H1 (cell line): ENCODE measurements at regions not wholly inside any gene's neighbourhood (a gene's known extent, or its start where the extent isn't known, plus 50 kb on each side); places are given as distances from the start of the nearest gene placed in this dataset.

ENCODE experiments used
- CTCF ChIA-PET: fragments of 300-600 bp; sonication (Branson Sonifier 250); formaldehyde crosslinking; loops from one replicate; lab custom pipeline; 2021; ENCODE audit not compliant: partially characterized antibody; lab: Charles Lee
- POLR2A ChIA-PET: fragments of 300-600 bp; sonication (Branson Sonifier 250); formaldehyde crosslinking; loops from one replicate; lab custom pipeline; 2021; ENCODE audit warnings: inconsistent platforms; ENCODE audit not compliant: partially characterized antibody; lab: Charles Lee
- DNase-seq, 2 experiments: peaks; one replicate each; pipeline versions ENCODE4 v3.0.0 to v3.0.0-alpha.2; 2010 to 2022; ENCODE audit warnings: low spot score in 2 of 2, low read depth in 1 of 2, mixed read lengths in 1 of 2
- FAIRE-seq: peaks from 2 replicates; lab custom pipeline; 2011; peaks lifted over from hg19 to GRCh38; lab: Jason Lieb, UNC
- H2AFZ ChIP-seq: 2 replicates; pipeline ENCODE4 v1.8.1; 2012; ENCODE audit warnings: low read length, inconsistent platforms
- H2AK5ac ChIP-seq: 2 replicates; pipeline ENCODE4 v1.6.1; 2013; ENCODE audit warnings: low read depth, low read length
- H2BK120ac ChIP-seq: replicated peaks from 2 replicates; pipeline ENCODE3; 2013; ENCODE audit warnings: low read depth, low read length, inconsistent platforms
- H2BK12ac ChIP-seq: 2 replicates; pipeline ENCODE4 v1.6.1; 2013; ENCODE audit warnings: low read depth, low read length
- H2BK15ac ChIP-seq: 2 replicates; pipeline ENCODE4 v1.6.1; 2013; ENCODE audit warnings: low read length
- H2BK20ac ChIP-seq: 2 replicates; pipeline ENCODE4 v1.6.1; 2013; ENCODE audit warnings: low read length
- H2BK5ac ChIP-seq: 2 replicates; pipeline ENCODE4 v1.6.1; 2013; ENCODE audit warnings: low read depth, low read length
- H3K14ac ChIP-seq: 2 replicates; pipeline ENCODE4 v1.6.1; 2013; ENCODE audit warnings: inconsistent platforms; ENCODE audit not compliant: insufficient read length
- H3K18ac ChIP-seq: 2 replicates; pipeline ENCODE4 v1.6.1; 2013; ENCODE audit warnings: low read length; ENCODE audit errors: extremely low read depth
- H3K23ac ChIP-seq: 2 replicates; pipeline ENCODE4 v1.6.1; 2013; ENCODE audit warnings: inconsistent platforms; ENCODE audit not compliant: insufficient read length
- H3K23me2 ChIP-seq: 2 replicates; pipeline ENCODE4 v1.6.1; 2013; ENCODE audit warnings: low read depth, low read length
- H3K27ac ChIP-seq: 2 replicates; pipeline ENCODE4 v1.6.1; 2011; ENCODE audit warnings: low read depth, low read length, inconsistent platforms
- H3K27me3 ChIP-seq, 4 experiments: replicated peaks in 1 of 4; 1 replicate in 1 of 4; 2 replicates in 3 of 4; pipeline versions ENCODE4 v1.6.1 to v1.8.1; 2011 to 2013; ENCODE audit warnings: low read length in 3 of 4, mild to moderate bottlenecking in 3 of 4, inconsistent platforms in 2 of 4, mixed read lengths in 2 of 4, moderate library complexity in 1 of 4; ENCODE audit not compliant: control insufficient read depth in 3 of 4, insufficient read depth in 3 of 4; ENCODE audit errors: extremely low read depth in 1 of 4
- H3K36me3 ChIP-seq, 4 experiments: 2 replicates each; pipeline versions ENCODE4 v1.6.1 to v1.8.1; 2011 to 2013; ENCODE audit warnings: mild to moderate bottlenecking in 4 of 4, low read length in 3 of 4, moderate library complexity in 2 of 4, control low read depth in 1 of 4, inconsistent platforms in 1 of 4; ENCODE audit not compliant: insufficient read depth in 4 of 4, control insufficient read depth in 2 of 4
- H3K4ac ChIP-seq: replicated peaks from 2 replicates; pipeline ENCODE3; 2013; ENCODE audit warnings: low read length, low read depth, mixed read lengths, inconsistent platforms; ENCODE audit not compliant: insufficient read length
- H3K4me1 ChIP-seq, 4 experiments: replicated peaks in 1 of 4; 1 replicate in 1 of 4; 2 replicates in 3 of 4; pipeline versions ENCODE4 v1.6.1 to v1.8.1; 2011 to 2013; ENCODE audit warnings: low read length in 3 of 4, inconsistent platforms in 2 of 4, mixed read lengths in 1 of 4; ENCODE audit not compliant: insufficient read depth in 4 of 4, control insufficient read depth in 3 of 4
- H3K4me2 ChIP-seq, 2 experiments: 2 replicates each; pipeline versions ENCODE4 v1.6.1 to v1.8.1; 2011 to 2013; ENCODE audit warnings: low read depth in 2 of 2, low read length in 2 of 2, control low read depth in 1 of 2, inconsistent platforms in 1 of 2, mild to moderate bottlenecking in 1 of 2; ENCODE audit not compliant: insufficient read depth in 1 of 2
- H3K4me3 ChIP-seq, 4 experiments: fragments of 200-600, 300-600 bp in 1 of 4; sonication (generic), shearing (Covaris generic), sonication (Bioruptor Twin) in 1 of 4; 2 replicates each; pipeline versions ENCODE4 v1.5.1 to v1.8.1; 2011 to 2016; ENCODE audit warnings: low read length in 4 of 4, low read depth in 3 of 4, control low read depth in 2 of 4, inconsistent platforms in 2 of 4, mild to moderate bottlenecking in 2 of 4, mixed read lengths in 1 of 4, moderate library complexity in 1 of 4; ENCODE audit not compliant: insufficient read depth in 2 of 4; ENCODE audit errors: extremely low read depth in 1 of 4
- H3K56ac ChIP-seq: replicated peaks from 2 replicates; pipeline ENCODE3; 2013; ENCODE audit warnings: low read depth, mild to moderate bottlenecking, mixed read lengths, low read length, inconsistent platforms; ENCODE audit not compliant: insufficient read length
- H3K79me1 ChIP-seq: 2 replicates; pipeline ENCODE4 v1.6.1; 2013; ENCODE audit warnings: low read depth, low read length, control low read depth
- H3K79me2 ChIP-seq, 2 experiments: 2 replicates each; pipeline versions ENCODE4 v1.6.1 to v1.8.1; 2012 to 2013; ENCODE audit warnings: low read length in 2 of 2, mild to moderate bottlenecking in 2 of 2, inconsistent platforms in 1 of 2; ENCODE audit not compliant: insufficient read depth in 2 of 2, control insufficient read depth in 1 of 2
- H3K9ac ChIP-seq, 4 experiments: replicated peaks in 1 of 4; 1 replicate in 1 of 4; 2 replicates in 3 of 4; pipeline versions ENCODE4 v1.6.1 to v1.8.1; 2011 to 2013; ENCODE audit warnings: low read depth in 3 of 4, low read length in 3 of 4, control low read depth in 2 of 4, mild to moderate bottlenecking in 2 of 4, moderate library complexity in 2 of 4, inconsistent platforms in 1 of 4; ENCODE audit errors: extremely low read depth in 1 of 4
- H3K9me3 ChIP-seq, 2 experiments: 2 replicates each; pipeline versions ENCODE4 v1.6.1 to v1.8.1; 2012 to 2013; ENCODE audit warnings: mild to moderate bottlenecking in 2 of 2, moderate library complexity in 2 of 2, control low read depth in 1 of 2, inconsistent platforms in 1 of 2, low read depth in 1 of 2, low read length in 1 of 2, mixed read lengths in 1 of 2; ENCODE audit not compliant: insufficient read depth in 2 of 2
- H4K20me1 ChIP-seq, 2 experiments: replicated peaks in 1 of 2; 2 replicates each; pipeline versions ENCODE3 to v1.8.1; 2011 to 2013; ENCODE audit warnings: inconsistent platforms in 2 of 2, low read length in 2 of 2, mild to moderate bottlenecking in 1 of 2; ENCODE audit not compliant: insufficient read depth in 2 of 2, control insufficient read depth in 1 of 2
- H4K5ac ChIP-seq: 2 replicates; pipeline ENCODE4 v1.6.1; 2013; ENCODE audit warnings: low read length, low read depth, mixed read lengths, inconsistent platforms; ENCODE audit not compliant: insufficient read length
- H4K8ac ChIP-seq: 2 replicates; pipeline ENCODE4 v1.8.0; 2013; ENCODE audit warnings: mild to moderate bottlenecking, moderate library complexity, low read length, inconsistent platforms; ENCODE audit not compliant: insufficient read depth; ENCODE audit errors: extremely low read depth
- H4K91ac ChIP-seq: replicated peaks from 2 replicates; pipeline ENCODE3; 2013; ENCODE audit warnings: low read length, mixed read lengths, inconsistent platforms; ENCODE audit not compliant: insufficient read length
- ATF3 ChIP-seq: IDR thresholded peaks from 2 replicates; pipeline ENCODE4 v1.6.1; 2011; ENCODE audit warnings: low read depth, mild to moderate bottlenecking, low read length; ENCODE audit not compliant: insufficient read depth
- CTBP2 ChIP-seq: IDR thresholded peaks from 2 replicates; pipeline ENCODE4 v1.7.0; 2011; ENCODE audit warnings: borderline replicate concordance, mild to moderate bottlenecking, moderate library complexity, mixed read lengths, low read length; ENCODE audit not compliant: insufficient read depth, insufficient read length
- E2F6 ChIP-seq: IDR thresholded peaks from 2 replicates; pipeline ENCODE4 v1.6.1; 2012; ENCODE audit warnings: inconsistent platforms
- NANOG ChIP-seq: IDR thresholded peaks from 2 replicates; pipeline ENCODE4 v1.6.1; 2011; ENCODE audit warnings: low read length, low read depth, mild to moderate bottlenecking, inconsistent platforms; ENCODE audit not compliant: insufficient read depth, poor library complexity, severe bottlenecking
- TCF12 ChIP-seq: IDR thresholded peaks from 2 replicates; pipeline ENCODE4 v1.6.1; 2011; ENCODE audit warnings: low read depth, mild to moderate bottlenecking, low read length
- TEAD4 ChIP-seq: IDR thresholded peaks from 2 replicates; pipeline ENCODE4 v1.6.1; 2012; ENCODE audit warnings: low read depth, low read length, inconsistent platforms, mixed read lengths
- WGBS, 2 experiments: shearing (Covaris generic) in 1 of 2; methylation state at CpG; one replicate each; pipeline versions ENCODE4 v1.1.6 to v1.1.7; 2013 to 2015; ENCODE audit warnings: low lambda C conversion rate in 2 of 2, mixed read lengths in 2 of 2, inconsistent platforms in 1 of 2, low coverage in 1 of 2, missing lambda C conversion rate in 1 of 2; ENCODE audit not compliant: insufficient replicate concordance in 2 of 2, insufficient coverage in 1 of 2, insufficient read length in 1 of 2; ENCODE audit errors: extremely low coverage in 1 of 2, missing lambda C conversion rate in 1 of 2; 5-methylcytosine and 5-hydroxymethylcytosine counted together

GRCh38 chr9:2559192-2560152 lies 62.1 kb upstream of the VLDLR start:
- Histone ChIP-seq H2BK20ac (no peak overlapping the region), H2AFZ (no peak overlapping the region), H4K5ac (no peak overlapping the region), H4K8ac (no peak overlapping the region), H2BK120ac (no peak overlapping the region), H3K23ac (no peak overlapping the region), H2BK15ac (no peak overlapping the region), H3K79me1 (no peaks in the 10 kb centered on the region), H3K4me1 (peaks cover 0 to 5% (median 1%) of the 10 kb centered on the region in 4 experiments; a peak in 3 of 7 replicates), H3K36me3 (no peaks in the 10 kb centered on the region), H3K14ac (no peak overlapping the region), H3K4me3 (no peak overlapping the region), H3K4ac (no peak overlapping the region), H3K9me3 (peaks cover 0 to 6% of the 10 kb centered on the region in 2 experiments; a peak in 1 of 4 replicates), H2BK12ac (peak overlapping the region; percentile 1; the same call in 1 of the 2 replicates), H3K9ac (no peak overlapping the region), H4K20me1 (no peaks in the 10 kb centered on the region), H3K18ac (no peak overlapping the region), H3K27ac (no peak overlapping the region), H3K23me2 (no peaks in the 10 kb centered on the region), H3K56ac (no peak overlapping the region), H2BK5ac (0 out of 2 replicates have a peak overlapping the region, but pooled peaks have one; percentile 16), H4K91ac (no peak overlapping the region), H3K27me3 (no peaks in the 10 kb centered on the region), H3K79me2 (no peaks in the 10 kb centered on the region), H2AK5ac (no peak overlapping the region; the same call in 1 of the 2 replicates), H3K4me2 (no peak overlapping the region)
- 88% methylated on average over 5 of the region's 5 CpGs; no CpG with 5 or more reads in 1 of the 2 experiments for WGBS, 2 experiments
- CTCF ChIA-PET = interaction anchor here (0.9 kb wide), 1 partner anchor 24 kb away, joined by 4 read pairs; no protein-coding TSS in a partner anchor
- POLR2A ChIA-PET = interaction anchor here (1.2 kb wide), 1 partner anchor 33 kb away, joined by 3 read pairs; no protein-coding TSS in a partner anchor
- no peak for FAIRE-seq
- TF ChIP-seq NANOG (no peak), CTBP2 (no peak), TCF12 (no peak), TEAD4 (peak; percentile 33; the same call in 1 of the 2 replicates), ATF3 (no peak), E2F6 (no peak)
- DNase-seq = no peak
